ENCODE measurements at regions not wholly inside any gene's neighbourhood (a gene's known extent, or its start where the extent isn't known, plus 50 kb on each side); places are given as distances from the start of the nearest gene placed in this dataset.

DNA sequence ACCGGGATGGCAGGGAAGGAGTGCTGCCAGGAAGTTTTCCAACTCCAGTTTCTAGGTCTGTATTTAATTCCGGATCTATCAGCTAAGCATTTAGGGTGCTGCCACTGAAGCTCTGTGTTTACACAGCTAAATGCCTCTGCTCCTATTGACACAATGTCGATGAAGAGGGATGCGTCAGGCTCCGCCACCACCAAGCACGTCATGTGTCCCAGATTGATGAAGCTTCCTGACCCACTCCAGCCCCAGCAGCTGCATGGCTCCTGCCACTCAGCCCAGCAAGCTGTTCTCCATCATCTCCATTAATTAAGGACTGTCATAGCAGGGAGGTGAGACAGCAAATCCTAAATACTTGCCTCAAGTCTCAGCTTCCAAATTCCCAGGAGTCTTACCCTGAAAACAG lies 435.2 kb upstream of the ZNF507 start:
- CTCF ChIA-PET = no interaction called here

DNA sequence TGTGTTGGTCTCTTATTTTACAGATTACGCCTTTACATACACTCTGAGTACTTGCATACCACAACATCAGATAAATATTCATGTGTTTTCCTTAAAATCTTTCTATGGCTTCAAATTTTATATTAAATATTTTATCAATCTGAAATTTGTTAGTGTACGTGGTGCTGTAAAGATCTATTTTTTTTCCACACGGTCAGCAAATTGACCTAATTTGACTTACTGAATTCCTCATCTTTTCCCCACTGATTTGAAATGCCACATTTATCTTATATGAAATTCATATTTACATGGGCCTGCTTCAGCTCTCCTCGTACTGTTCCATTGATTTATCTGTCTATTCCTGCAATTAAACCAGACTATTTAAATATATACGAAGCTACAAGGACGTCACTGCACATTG lies 433.8 kb upstream of the ZNF507 start:
- DNase-seq (no peak), ATAC-seq (no peak)
- CTCF ChIA-PET = no interaction called here
- POLR2A ChIA-PET = no interaction called here
- Mint-ChIP-seq H3K9me3 (no peaks in the 10 kb centered on the region), H3K4me3 (no peak overlapping the region), H3K27ac (no peak overlapping the region), H3K36me3 (ENCODE audit: low read depth) (no peaks in the 10 kb centered on the region), H3K4me1 (ENCODE audit: low read depth) (no peaks in the 10 kb centered on the region), H3K27me3 (peaks cover 2% of the 10 kb centered on the region)
- intact Hi-C loops (cut with micrococcal nuclease) = no loop called here
- TF ChIP-seq, protein P1, sequence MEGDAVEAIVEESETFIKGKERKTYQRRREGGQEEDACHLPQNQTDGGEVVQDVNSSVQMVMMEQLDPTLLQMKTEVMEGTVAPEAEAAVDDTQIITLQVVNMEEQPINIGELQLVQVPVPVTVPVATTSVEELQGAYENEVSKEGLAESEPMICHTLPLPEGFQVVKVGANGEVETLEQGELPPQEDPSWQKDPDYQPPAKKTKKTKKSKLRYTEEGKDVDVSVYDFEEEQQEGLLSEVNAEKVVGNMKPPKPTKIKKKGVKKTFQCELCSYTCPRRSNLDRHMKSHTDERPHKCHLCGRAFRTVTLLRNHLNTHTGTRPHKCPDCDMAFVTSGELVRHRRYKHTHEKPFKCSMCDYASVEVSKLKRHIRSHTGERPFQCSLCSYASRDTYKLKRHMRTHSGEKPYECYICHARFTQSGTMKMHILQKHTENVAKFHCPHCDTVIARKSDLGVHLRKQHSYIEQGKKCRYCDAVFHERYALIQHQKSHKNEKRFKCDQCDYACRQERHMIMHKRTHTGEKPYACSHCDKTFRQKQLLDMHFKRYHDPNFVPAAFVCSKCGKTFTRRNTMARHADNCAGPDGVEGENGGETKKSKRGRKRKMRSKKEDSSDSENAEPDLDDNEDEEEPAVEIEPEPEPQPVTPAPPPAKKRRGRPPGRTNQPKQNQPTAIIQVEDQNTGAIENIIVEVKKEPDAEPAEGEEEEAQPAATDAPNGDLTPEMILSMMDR (IDR thresholded peaks at IDR 0.05) = no peak

More for the DNA sequence above, 435.2 kb upstream of the ZNF507 start:
- Mint-ChIP-seq H3K9me3 (no peaks in the 10 kb centered on the region), H3K27me3 (peaks cover 2% of the 10 kb centered on the region), H3K4me3 (no peak overlapping the region), H3K27ac (no peak overlapping the region), H3K36me3 (ENCODE audit: low read depth) (no peaks in the 10 kb centered on the region), H3K4me1 (ENCODE audit: low read depth) (no peaks in the 10 kb centered on the region)
- TF ChIP-seq, protein P1 (IDR thresholded peaks at IDR 0.05) = no peak
- DNase-seq (no peak), ATAC-seq (no peak)
- POLR2A ChIA-PET = no interaction called here
- intact Hi-C loops (cut with micrococcal nuclease) = no loop called here

DNA sequence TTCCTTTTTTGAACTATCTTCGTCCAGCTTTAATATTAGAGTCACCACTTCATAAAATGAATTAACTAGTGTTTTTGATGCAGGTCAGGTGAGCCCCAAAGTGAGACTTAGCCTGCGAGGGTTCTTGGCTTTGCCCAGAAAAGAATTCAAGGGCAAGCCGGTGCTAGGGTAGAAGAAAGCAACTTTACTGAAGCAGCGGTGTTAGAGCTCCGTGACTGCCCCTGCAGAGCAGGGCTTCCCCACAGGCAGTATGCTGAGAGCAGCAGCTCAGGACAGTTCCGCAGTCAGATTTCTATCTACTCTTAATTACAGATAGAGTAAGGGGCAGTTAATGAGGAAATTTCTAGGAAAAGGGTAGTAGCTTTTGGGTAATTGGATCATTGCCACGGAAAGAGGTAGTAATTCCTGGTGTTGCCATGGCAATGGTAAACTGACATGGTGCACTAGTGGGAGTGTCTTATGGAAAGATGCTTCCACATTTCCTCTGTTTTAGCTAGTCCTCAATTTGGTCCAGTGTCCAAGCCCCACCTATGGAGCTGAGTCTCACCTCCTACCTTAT lies 432.2 kb upstream of the ZNF507 start:
- POLR2A ChIA-PET = no interaction called here
- DNase-seq (no peak), ATAC-seq (no peak)
- no peaks in the 10 kb centered on the region for H3K4me1 Mint-ChIP-seq (ENCODE audit: low read depth)
- no peaks in the 10 kb centered on the region for H3K36me3 Mint-ChIP-seq (ENCODE audit: low read depth)
- intact Hi-C loops (cut with micrococcal nuclease) = no loop called here
- H3K27me3 Mint-ChIP-seq = peaks cover 2% of the 10 kb centered on the region
- H3K4me3 Mint-ChIP-seq = no peak overlapping the region
- H3K27ac Mint-ChIP-seq = no peak overlapping the region
- no peaks in the 10 kb centered on the region for H3K9me3 Mint-ChIP-seq
- CTCF ChIA-PET = no interaction called here
- TF ChIP-seq, protein P1 (IDR thresholded peaks at IDR 0.05) = no peak

DNA sequence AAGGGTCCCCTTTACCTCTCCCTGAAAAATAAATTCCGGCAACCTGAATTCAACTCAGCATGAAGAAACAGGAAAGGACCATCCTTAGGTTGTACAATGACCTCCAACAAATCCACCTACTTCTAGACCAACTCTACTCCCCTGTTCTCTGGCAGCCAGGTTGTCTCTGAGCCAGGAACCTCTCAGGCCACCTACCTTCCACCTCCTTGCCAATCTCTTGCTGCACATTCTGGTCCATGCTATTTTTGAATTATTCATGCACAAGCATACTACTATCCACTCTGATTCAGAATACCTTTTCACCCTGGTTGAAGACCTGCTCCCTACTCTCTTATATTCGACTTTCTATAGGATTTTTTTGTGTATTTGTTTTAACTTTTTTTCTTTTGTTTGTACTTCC lies 415.0 kb upstream of the ZNF507 start:
- peaks cover 5% of the 10 kb centered on the region for H3K9me3 Mint-ChIP-seq
- H3K36me3 Mint-ChIP-seq (ENCODE audit: low read depth) = no peaks in the 10 kb centered on the region
- ChIA-PET POLR2A (no interaction called here), CTCF (no interaction called here)
- no peaks in the 10 kb centered on the region for H3K4me1 Mint-ChIP-seq (ENCODE audit: low read depth)
- intact Hi-C loops (cut with micrococcal nuclease) = no loop called here
- TF ChIP-seq, protein P1 (IDR thresholded peaks at IDR 0.05) = no peak
- no peak for DNase-seq
- no peak overlapping the region for H3K27ac Mint-ChIP-seq
- H3K27me3 Mint-ChIP-seq = no peaks in the 10 kb centered on the region
- no peak for ATAC-seq
- H3K4me3 Mint-ChIP-seq = no peak overlapping the region

DNA sequence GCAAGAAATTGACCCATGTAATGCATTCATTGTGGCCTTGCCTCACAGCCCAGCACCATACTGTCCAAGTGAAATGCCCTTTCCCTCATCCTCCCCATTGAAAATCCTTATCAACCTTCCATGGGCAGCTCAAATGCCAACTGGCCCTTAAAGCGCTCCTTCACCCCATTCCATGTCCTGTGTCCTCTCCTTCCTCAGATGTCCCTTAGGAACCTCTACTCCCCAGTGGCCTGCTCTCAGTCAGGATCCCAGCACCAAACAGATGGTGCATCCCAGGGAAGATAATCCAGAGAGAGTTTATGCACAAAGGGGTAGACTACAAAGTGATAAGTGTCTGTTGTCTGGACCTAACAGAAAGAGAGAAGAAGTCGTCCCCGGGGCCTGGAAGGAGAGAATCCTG lies 407.4 kb upstream of the ZNF507 start:
- no peak for ATAC-seq
- Mint-ChIP-seq H3K27me3 (no peaks in the 10 kb centered on the region), H3K4me3 (no peak overlapping the region), H3K4me1 (ENCODE audit: low read depth) (no peaks in the 10 kb centered on the region), H3K27ac (no peak overlapping the region), H3K9me3 (no peaks in the 10 kb centered on the region), H3K36me3 (ENCODE audit: low read depth) (no peaks in the 10 kb centered on the region)
- CTCF ChIA-PET = no interaction called here
- intact Hi-C loops (cut with micrococcal nuclease) = no loop called here
- POLR2A ChIA-PET = no interaction called here
- no peak for DNase-seq
- TF ChIP-seq, protein P1 (IDR thresholded peaks at IDR 0.05) = no peak
